Astrocyte (in vitro differentiated cells and primary cell): ENCODE measurements at regions not wholly inside any gene's neighbourhood (a gene's known extent, or its start where the extent isn't known, plus 50 kb on each side); places are given as distances from the start of the nearest gene placed in this dataset.
A peak's percentile ranks its signal among the peaks of the same experiment; 100 is the strongest.

Source experiments
- DNase-seq: peaks from one replicate; pipeline ENCODE4 v3.0.0-alpha.2; 2010; ENCODE audit warnings: low read depth
- FAIRE-seq: peaks from 2 replicates; lab custom pipeline; 2011; peaks lifted over from hg19 to GRCh38; lab: Jason Lieb, UNC
- H2AFZ ChIP-seq: 2 replicates; pipeline ENCODE4 v1.6.0; 2012; ENCODE audit warnings: low read depth, low read length, inconsistent platforms
- H3K27ac ChIP-seq: 2 replicates; pipeline ENCODE4 v1.5.1; 2011; ENCODE audit warnings: low read depth, low read length, inconsistent platforms
- H3K27me3 ChIP-seq: 2 replicates; pipeline ENCODE4 v1.6.0; 2011; ENCODE audit warnings: low read length, inconsistent platforms; ENCODE audit not compliant: insufficient read depth
- H3K36me3 ChIP-seq: 2 replicates; pipeline ENCODE4 v1.5.1; 2011; ENCODE audit warnings: low read length, inconsistent platforms; ENCODE audit not compliant: insufficient read depth
- H3K4me1 ChIP-seq: 2 replicates; pipeline ENCODE4 v1.5.1; 2011; ENCODE audit warnings: low read length, inconsistent platforms; ENCODE audit not compliant: insufficient read depth
- H3K4me2 ChIP-seq: 2 replicates; pipeline ENCODE4 v1.6.0; 2012; ENCODE audit warnings: low read length, inconsistent platforms
- H3K4me3 ChIP-seq: 2 replicates; pipeline ENCODE4 v1.5.1; 2011; ENCODE audit warnings: low read depth, mild to moderate bottlenecking, low read length, inconsistent platforms; ENCODE audit not compliant: insufficient read depth
- H3K79me2 ChIP-seq: 2 replicates; pipeline ENCODE4 v1.6.0; 2012; ENCODE audit warnings: mild to moderate bottlenecking, low read length, inconsistent platforms; ENCODE audit not compliant: insufficient read depth
- H3K9ac ChIP-seq: 2 replicates; pipeline ENCODE4 v1.6.0; 2012; ENCODE audit warnings: mild to moderate bottlenecking, low read length, inconsistent platforms
- H3K9me3 ChIP-seq: 2 replicates; pipeline ENCODE4 v1.5.1; 2012; ENCODE audit warnings: low read depth, mild to moderate bottlenecking, low read length, inconsistent platforms; ENCODE audit not compliant: insufficient read depth
- H4K20me1 ChIP-seq: 2 replicates; pipeline ENCODE4 v1.6.0; 2012; ENCODE audit warnings: low read length, inconsistent platforms; ENCODE audit not compliant: insufficient read depth
- H3K27ac Mint-ChIP-seq: one replicate; pipeline ENCODE4 v1.8.0; 2021; ENCODE audit warnings: mild to moderate bottlenecking, mixed read lengths; ENCODE audit not compliant: unreplicated experiment
- H3K27me3 Mint-ChIP-seq: one replicate; pipeline ENCODE4 v1.8.0; 2021; ENCODE audit warnings: low read depth, mixed read lengths; ENCODE audit not compliant: unreplicated experiment
- H3K36me3 Mint-ChIP-seq: one replicate; pipeline ENCODE4 v1.8.0; 2021; ENCODE audit warnings: low read depth, mixed read lengths; ENCODE audit not compliant: unreplicated experiment
- H3K4me1 Mint-ChIP-seq: one replicate; pipeline ENCODE4 v1.8.0; 2021; ENCODE audit warnings: low read depth, mixed read lengths; ENCODE audit not compliant: unreplicated experiment
- H3K4me3 Mint-ChIP-seq: one replicate; pipeline ENCODE4 v1.8.0; 2021; ENCODE audit warnings: mild to moderate bottlenecking, moderate library complexity, mixed read lengths; ENCODE audit not compliant: unreplicated experiment
- H3K9me3 Mint-ChIP-seq: one replicate; pipeline ENCODE4 v1.8.0; 2021; ENCODE audit warnings: mild to moderate bottlenecking, mixed read lengths; ENCODE audit not compliant: unreplicated experiment
- CTCF ChIP-seq: IDR thresholded peaks from 2 replicates; pipeline ENCODE4 v1.5.1; 2011; ENCODE audit warnings: low read depth, mild to moderate bottlenecking, inconsistent platforms, low read length, moderate library complexity; ENCODE audit not compliant: insufficient read depth
- EZH2 ChIP-seq: IDR thresholded peaks from 2 replicates; pipeline ENCODE4 v1.6.1; 2012; ENCODE audit warnings: mild to moderate bottlenecking, low read length, inconsistent platforms; ENCODE audit not compliant: insufficient read depth

GRCh38 chr2:107072150-107072940 is 186.4 kb upstream of the ST6GAL2 start:
- H3K36me3 ChIP-seq: no peaks in the 10 kb centered on the region
- H3K9me3 ChIP-seq: no peaks in the 10 kb centered on the region
- Mint-ChIP-seq H3K9me3 (no peaks in the 10 kb centered on the region), H3K4me1 (peaks cover 9% of the 10 kb centered on the region), H3K4me3 (no peak overlapping the region), H3K36me3 (no peaks in the 10 kb centered on the region), H3K27ac (no peak overlapping the region), H3K27me3 (peaks cover 5% of the 10 kb centered on the region)
- H3K27me3 ChIP-seq: no peaks in the 10 kb centered on the region
- no peaks in the 10 kb centered on the region for H4K20me1 ChIP-seq
- H3K4me3 ChIP-seq: no peak overlapping the region
- FAIRE-seq (no peak), DNase-seq (peak; percentile 2)
- peak overlapping the region; percentile 51 for H2AFZ ChIP-seq
- H3K9ac ChIP-seq: no peak overlapping the region
- no peak overlapping the region for H3K27ac ChIP-seq
- H3K79me2 ChIP-seq: no peaks in the 10 kb centered on the region
- H3K4me1 ChIP-seq: no peaks in the 10 kb centered on the region
- no peak for TF ChIP-seq EZH2
- no peak for TF ChIP-seq CTCF
- no peak overlapping the region for H3K4me2 ChIP-seq

- DNase-seq: no peak
- no peak overlapping the region for H3K27ac Mint-ChIP-seq
- no peaks in the 10 kb centered on the region for H4K20me1 ChIP-seq
- no peaks in the 10 kb centered on the region for H3K4me1 Mint-ChIP-seq
- H3K27ac ChIP-seq: no peak overlapping the region
- no peak overlapping the region for H3K9ac ChIP-seq
- H3K27me3 ChIP-seq: no peaks in the 10 kb centered on the region
- TF ChIP-seq EZH2: no peak
- no peak for TF ChIP-seq CTCF
- no peaks in the 10 kb centered on the region for H3K4me1 ChIP-seq
- FAIRE-seq: no peak
- H3K36me3 ChIP-seq: no peaks in the 10 kb centered on the region
- H3K4me3 ChIP-seq: no peak overlapping the region
- no peaks in the 10 kb centered on the region for H3K36me3 Mint-ChIP-seq
- H3K79me2 ChIP-seq: no peaks in the 10 kb centered on the region
- H3K4me3 Mint-ChIP-seq: no peak overlapping the region
- no peaks in the 10 kb centered on the region for H3K9me3 ChIP-seq
- no peaks in the 10 kb centered on the region for H3K27me3 Mint-ChIP-seq
- H3K9me3 Mint-ChIP-seq: peaks cover 5% of the 10 kb centered on the region
- no peak overlapping the region for H3K4me2 ChIP-seq
- H2AFZ ChIP-seq: no peak overlapping the region
These were observed 192.6 kb upstream of the ST6GAL2 start for GRCh38 chr2:107078584-107078983.

- Mint-ChIP-seq H3K9me3 (no peaks in the 10 kb centered on the region), H3K36me3 (no peaks in the 10 kb centered on the region), H3K4me3 (no peak overlapping the region), H3K4me1 (peaks cover 11% of the 10 kb centered on the region), H3K27me3 (no peaks in the 10 kb centered on the region), H3K27ac (no peak overlapping the region)
- Histone ChIP-seq H3K4me3 (no peak overlapping the region), H4K20me1 (no peaks in the 10 kb centered on the region), H3K27me3 (peaks cover 2% of the 10 kb centered on the region), H3K4me2 (no peak overlapping the region), H2AFZ (no peak overlapping the region), H3K27ac (no peak overlapping the region), H3K4me1 (no peaks in the 10 kb centered on the region), H3K9me3 (no peaks in the 10 kb centered on the region), H3K36me3 (no peaks in the 10 kb centered on the region), H3K79me2 (no peaks in the 10 kb centered on the region), H3K9ac (no peak overlapping the region)
- FAIRE-seq (no peak), DNase-seq (no peak)
- no peak for TF ChIP-seq CTCF
- no peak for TF ChIP-seq EZH2
These were observed 200.5 kb upstream of the ST6GAL2 start for GRCh38 chr2:107086497-107086896.
